HepG2 (cell line): ENCODE measurements at regions not wholly inside any gene's neighbourhood (a gene's known extent, or its start where the extent isn't known, plus 50 kb on each side); places are given as distances from the start of the nearest gene placed in this dataset.
A peak's percentile ranks its signal among the peaks of the same experiment; 100 is the strongest.

Experiments used
- ATAC-seq: fragments of 200-7000 bp; cut with Tn5 transposase; 3 replicates; pipeline ENCODE4 v1.9.1; 2020; ENCODE audit warnings: mild to moderate bottlenecking, moderate library complexity
- BruUV-seq: library from RNA; stranded (reverse); fragments of 400-500 nt; replicated peaks from 2 replicates; lab custom pipeline; 2021; lab: Mats Ljungman, UMichigan
- CTCF ChIA-PET: fragments of 300-600 bp; formaldehyde crosslinking; extraction: SDS; loops from one replicate; lab custom pipeline; 2021; ENCODE audit warnings: low total read pairs, inconsistent platforms, low intra/inter-chr PET ratio; lab: Yijun Ruan, JAX
- POLR2A ChIA-PET: fragments of 350-600 bp; sonication (Branson Sonifier 250); formaldehyde crosslinking; loops from one replicate; lab custom pipeline; 2020; ENCODE audit warnings: antibody characterized with exemption, inconsistent platforms; lab: Yijun Ruan, JAX
- DNase-seq: peaks from one replicate; pipeline ENCODE4 v3.0.0-alpha.2; 2015; ENCODE audit warnings: low spot score
- FAIRE-seq: peaks from 3 replicates; lab custom pipeline; 2011; peaks lifted over from hg19 to GRCh38; lab: Jason Lieb, UNC
- H2AFZ ChIP-seq: one replicate; pipeline ENCODE4 v1.6.1; 2011; ENCODE audit warnings: low read length, inconsistent platforms
- H3K27ac ChIP-seq: fragments of 300-600 bp; 3 replicates; pipeline ENCODE4 v1.8.0; 2011; ENCODE audit warnings: mixed run types, mild to moderate bottlenecking, mixed read lengths, low read length, inconsistent platforms; ENCODE audit not compliant: insufficient read depth; ENCODE audit errors: extremely low read length
- H3K27me3 ChIP-seq, 2 experiments: fragments of 200-600 bp in 1 of 2; 2 replicates in 1 of 2; 3 replicates in 1 of 2; pipeline versions ENCODE4 v1.6.0 to v1.8.0; 2011; ENCODE audit warnings: low read length in 2 of 2, mild to moderate bottlenecking in 2 of 2, moderate library complexity in 2 of 2, inconsistent platforms in 1 of 2; ENCODE audit not compliant: insufficient read depth in 2 of 2, control insufficient read depth in 1 of 2
- H3K36me3 ChIP-seq, 2 experiments: fragments of 200-600 bp in 1 of 2; replicated peaks in 1 of 2; 2 replicates in 1 of 2; 3 replicates in 1 of 2; pipeline versions ENCODE4 v1.5.1 to v1.8.0; 2011; ENCODE audit warnings: low read length in 2 of 2, inconsistent platforms in 1 of 2; ENCODE audit not compliant: insufficient read depth in 2 of 2, control insufficient read depth in 1 of 2
- H3K4me1 ChIP-seq: 2 replicates; pipeline ENCODE4 v1.5.1; 2012; ENCODE audit warnings: low read length, inconsistent platforms; ENCODE audit not compliant: insufficient read depth
- H3K4me2 ChIP-seq: 2 replicates; pipeline ENCODE4 v1.6.0; 2011; ENCODE audit warnings: low read depth, low read length, inconsistent platforms
- H3K4me3 ChIP-seq, 3 experiments: fragments of 200-600 bp in 1 of 3; sonication (generic), shearing (Covaris generic) in 1 of 3; replicated peaks in 1 of 3; 2 replicates each; pipeline ENCODE4 v1.5.1; 2011 to 2016; ENCODE audit warnings: low read length in 3 of 3, inconsistent platforms in 2 of 3, low read depth in 2 of 3, mild to moderate bottlenecking in 2 of 3, control low read depth in 1 of 3, mixed read lengths in 1 of 3; ENCODE audit not compliant: insufficient read depth in 1 of 3
- H3K79me2 ChIP-seq: one replicate; pipeline ENCODE4 v1.6.1; 2011; ENCODE audit warnings: low read length, inconsistent platforms; ENCODE audit not compliant: insufficient read depth
- H3K9ac ChIP-seq: 2 replicates; pipeline ENCODE4 v1.6.0; 2011; ENCODE audit warnings: mild to moderate bottlenecking, low read depth, low read length, inconsistent platforms; ENCODE audit not compliant: insufficient read depth
- H3K9me3 ChIP-seq: 2 replicates; pipeline ENCODE4 v1.5.1; 2012; ENCODE audit warnings: mild to moderate bottlenecking, low read length
- H4K20me1 ChIP-seq: 2 replicates; pipeline ENCODE4 v1.6.0; 2011; ENCODE audit warnings: inconsistent platforms, mild to moderate bottlenecking, low read length, moderate library complexity; ENCODE audit not compliant: insufficient read depth
- ADNP ChIP-seq: sonication (generic); formaldehyde crosslinking; IDR thresholded peaks from 2 replicates; pipeline ENCODE4 v1.4.0; 2020; ENCODE audit warnings: missing genetic modification reagents
- ARID3A ChIP-seq: IDR thresholded peaks from 2 replicates; pipeline ENCODE4 v1.6.1; 2012; ENCODE audit warnings: low read depth, low read length, improper control_type of control experiment
- E2F5 ChIP-seq: sonication (generic); formaldehyde crosslinking; conservative IDR thresholded peaks from 2 replicates; pipeline ENCODE4 v1.4.0; 2020; ENCODE audit warnings: missing genetic modification reagents
- EHMT2 ChIP-seq: fragments of 200-600 bp; sonication (generic); IDR thresholded peaks from 2 replicates; pipeline ENCODE4 v1.7.0; 2017; ENCODE audit warnings: antibody characterized with exemption, low read depth, low read length, borderline replicate concordance
- EP300 ChIP-seq, 3 experiments: sonication (generic) in 1 of 3; formaldehyde crosslinking in 1 of 3; IDR thresholded peaks; 2 replicates each; pipeline versions ENCODE4 v1.5.1 to v1.6.1; 2011 to 2020; ENCODE audit warnings: low read depth in 2 of 3, low read length in 2 of 3, borderline replicate concordance in 1 of 3, improper control_type of control experiment in 1 of 3, mild to moderate bottlenecking in 1 of 3, missing genetic modification reagents in 1 of 3, moderate library complexity in 1 of 3
- GFI1 ChIP-seq: sonication (generic); formaldehyde crosslinking; IDR thresholded peaks from 2 replicates; pipeline ENCODE4 v1.5.0; 2020; ENCODE audit warnings: missing genetic modification reagents, mild to moderate bottlenecking, borderline replicate concordance
- MAZ ChIP-seq, 2 experiments: sonication (generic) in 1 of 2; formaldehyde crosslinking in 1 of 2; IDR thresholded peaks; 2 replicates each; pipeline versions ENCODE4 v1.5.0 to v1.6.1; 2012 to 2020; ENCODE audit warnings: low read depth in 2 of 2, mild to moderate bottlenecking in 2 of 2, borderline replicate concordance in 1 of 2, improper control_type of control experiment in 1 of 2, low read length in 1 of 2, missing genetic modification reagents in 1 of 2, moderate library complexity in 1 of 2
- PAWR ChIP-seq: sonication (generic); formaldehyde crosslinking; IDR thresholded peaks from 2 replicates; pipeline ENCODE4 v1.4.0; 2020; ENCODE audit warnings: missing genetic modification reagents, mild to moderate bottlenecking, borderline replicate concordance
- PPARG ChIP-seq: conservative IDR thresholded peaks from 2 replicates; pipeline ENCODE4 v1.6.1; 2016; ENCODE audit warnings: missing biosample characterization, missing genetic modification reagents
- RXRA ChIP-seq: sonication (generic); formaldehyde crosslinking; IDR thresholded peaks from 2 replicates; pipeline ENCODE4 v1.5.1; 2020; ENCODE audit warnings: missing genetic modification reagents
- ZNF121 ChIP-seq: sonication (generic); formaldehyde crosslinking; IDR thresholded peaks from 2 replicates; pipeline ENCODE4 v1.5.0; 2020; ENCODE audit warnings: mild to moderate bottlenecking, missing genetic modification reagents
- ZNF180 ChIP-seq: sonication (generic); formaldehyde crosslinking; IDR thresholded peaks from 2 replicates; pipeline ENCODE4 v1.4.0; 2020; ENCODE audit warnings: low read depth, missing genetic modification reagents, borderline replicate concordance
- ZNF589 ChIP-seq: sonication (generic); formaldehyde crosslinking; conservative IDR thresholded peaks from 2 replicates; pipeline ENCODE4 v1.8.0; 2022; ENCODE audit warnings: mild to moderate bottlenecking, moderate library complexity, missing genetic modification reagents
- ZNF83 ChIP-seq: sonication (generic); formaldehyde crosslinking; IDR thresholded peaks from 2 replicates; pipeline ENCODE4 v1.4.0; 2020; ENCODE audit warnings: missing genetic modification reagents, mild to moderate bottlenecking, borderline replicate concordance
- WGBS: methylation state at CpG from one replicate; pipeline ENCODE4 v1.1.6; 2017; ENCODE audit warnings: low lambda C conversion rate; 5-methylcytosine and 5-hydroxymethylcytosine counted together
- in situ Hi-C: cut with HindIII; loops from 2 replicates; pipeline ENCODE4 v1.10.0; 2017; ENCODE audit warnings: low pct_unique_long_range_greater_than_20kb; ENCODE audit not compliant: extremely low pct_ligation_motif_present
- intact Hi-C: fragments of 100-400 bp; cut with micrococcal nuclease; formaldehyde crosslinking; loops from one replicate; pipeline ENCODE4 v1.10.0; 2022; ENCODE audit not compliant: unreplicated experiment

- Histone ChIP-seq H3K27me3 (no peaks in the 10 kb centered on the region), H3K4me2 (no peak overlapping the region), H3K9ac (no peak overlapping the region), H3K36me3 (no peaks in the 10 kb centered on the region), H3K4me3 (no peak overlapping the region), H3K27ac (no peak overlapping the region), H3K9me3 (no peaks in the 10 kb centered on the region), H3K79me2 (no peaks in the 10 kb centered on the region), H3K4me1 (peaks cover 19% of the 10 kb centered on the region), H2AFZ (no peak overlapping the region), H4K20me1 (no peaks in the 10 kb centered on the region)
- POLR2A ChIA-PET, result no interaction called here
- 43% methylated on average over 1 of the region's 1 CpG for WGBS
- CTCF ChIA-PET, result no interaction called here
- no peak for TF ChIP-seq E2F5
- no peak for TF ChIP-seq ZNF589 (CRISPR knock-in tag)
- no peak for TF ChIP-seq PAWR
- no peak for TF ChIP-seq MAZ (IDR thresholded peaks at IDR 0.05; ENCODE audit: borderline replicate concordance, low read depth, low read length)
- TF ChIP-seq MAZ (CRISPR knock-in tag; IDR thresholded peaks at IDR 0.05; ENCODE audit: low read depth), result no peak
- peak; percentile 86 for TF ChIP-seq ZNF121 (CRISPR knock-in tag)
- DNase-seq, result no peak
- in situ Hi-C loops, result loop anchor here (5.0 to 10.0 kb wide), 3 partner anchors 142 to 625 kb away; no protein-coding TSS in a partner anchor
- no peak for ATAC-seq
- FAIRE-seq, result no peak
- BruUV-seq, result no TSS peak
- intact Hi-C loops, result no loop called here
Observed at GRCh38 chr14:31930070-31930469, 147.0 kb upstream of the ARHGAP5 start.

- no peak overlapping the region for H2AFZ ChIP-seq
- no peak overlapping the region for H3K9ac ChIP-seq
- POLR2A ChIA-PET, result no interaction called here
- intact Hi-C loops, result no loop called here
- H3K4me1 ChIP-seq, result peaks cover 25% of the 10 kb centered on the region
- in situ Hi-C loops, result loop anchor here (5.0 to 10.0 kb wide), 3 partner anchors 142 to 624 kb away; no protein-coding TSS in a partner anchor
- no peak overlapping the region for H3K27ac ChIP-seq
- TF ChIP-seq ZNF180 (CRISPR knock-in tag) (0 out of 2 replicates have a peak, but pooled peaks have one; percentile 8), ZNF83 (CRISPR knock-in tag) (no peak), RXRA (no peak), EHMT2 (no peak), ADNP (CRISPR knock-in tag) (no peak), EP300 (IDR thresholded peaks at IDR 0.05; ENCODE audit: low read depth in 2 of 2, low read length in 2 of 2) (no peak), EP300 (CRISPR knock-in tag; IDR thresholded peaks at IDR 0.05; ENCODE audit: borderline replicate concordance) (no peak), GFI1 (peak; percentile 52; the same call in 1 of the 2 replicates), ARID3A (0 out of 2 replicates have a peak, but pooled peaks have one; percentile 11), PPARG (0 out of 2 replicates have a peak, but pooled peaks have one; percentile 33)
- TF ChIP-seq, all 625 proteins: peak for 4
- Histone ChIP-seq H3K9me3 (no peaks in the 10 kb centered on the region), H3K36me3 (no peaks in the 10 kb centered on the region), H4K20me1 (no peaks in the 10 kb centered on the region), H3K79me2 (no peaks in the 10 kb centered on the region), H3K27me3 (no peaks in the 10 kb centered on the region), H3K4me3 (no peak overlapping the region), H3K4me2 (no peak overlapping the region)
- FAIRE-seq (no peak), ATAC-seq (peak; percentile 13; the same call in 2 of the 3 replicates), DNase-seq (peak; percentile 43)
- WGBS, result 47% methylated on average over 3 of the region's 3 CpGs
- BruUV-seq, result no TSS peak
- CTCF ChIA-PET, result no interaction called here
Observed at GRCh38 chr14:31930493-31931240, 146.4 kb upstream of the ARHGAP5 start.
